DMS 273 (cell line): ENCODE measurements at regions not wholly inside any gene's neighbourhood (a gene's known extent, or its start where the extent isn't known, plus 50 kb on each side); places are given as distances from the start of the nearest gene placed in this dataset.

ENCODE experiments used
- DNase-seq: peaks from one replicate; lab custom pipeline; 2025; ENCODE audit not compliant: unreplicated experiment; lab: John Stamatoyannopoulos, UW

GRCh38 chr2:6791682-6792081 lies 74.0 kb downstream of the CMPK2 start:
- peak; percentile 24 for DNase-seq

DNA sequence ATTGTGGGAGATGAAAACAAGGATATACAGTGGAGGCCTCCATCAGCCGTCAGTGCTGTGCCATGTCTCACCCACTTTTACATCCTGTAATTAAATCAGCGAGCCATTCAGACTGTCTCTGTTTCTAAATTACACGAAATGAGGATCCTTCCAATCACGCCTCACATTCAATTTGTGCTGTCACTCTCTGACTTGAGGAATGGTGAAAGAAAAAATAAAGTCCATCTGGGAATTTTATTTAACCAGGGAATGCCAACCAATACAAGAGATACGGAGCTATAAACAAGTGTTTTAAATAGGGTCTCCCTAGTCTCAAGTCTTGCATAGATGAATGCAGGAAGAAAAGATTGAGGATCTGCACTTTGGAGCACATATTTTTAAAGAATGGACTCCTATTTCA lies 72.8 kb downstream of the CMPK2 start:
- DNase-seq, result no peak

DNA sequence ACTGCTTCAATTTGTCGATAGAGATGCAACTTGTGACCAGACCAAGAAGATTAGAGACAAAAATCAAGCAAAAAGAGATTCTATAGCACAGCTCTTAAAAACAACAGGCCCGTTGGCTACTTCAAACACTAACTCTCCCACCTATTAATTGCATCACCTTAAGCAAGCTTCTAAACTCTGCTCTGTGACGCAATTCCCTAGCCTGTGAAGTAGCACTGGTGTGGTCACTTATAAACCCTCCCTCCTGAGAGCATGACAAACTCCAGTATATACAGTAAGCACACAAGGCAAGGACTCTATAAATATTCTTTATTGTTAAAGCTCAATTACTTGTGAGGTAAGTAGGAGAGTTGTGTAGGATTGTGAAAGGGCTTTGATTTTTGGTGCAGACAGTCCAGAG lies 72.3 kb downstream of the CMPK2 start:
- no peak for DNase-seq

- no peak for DNase-seq
Measured at GRCh38 chr2:6793913-6794312, 71.8 kb downstream of the CMPK2 start.

DNA sequence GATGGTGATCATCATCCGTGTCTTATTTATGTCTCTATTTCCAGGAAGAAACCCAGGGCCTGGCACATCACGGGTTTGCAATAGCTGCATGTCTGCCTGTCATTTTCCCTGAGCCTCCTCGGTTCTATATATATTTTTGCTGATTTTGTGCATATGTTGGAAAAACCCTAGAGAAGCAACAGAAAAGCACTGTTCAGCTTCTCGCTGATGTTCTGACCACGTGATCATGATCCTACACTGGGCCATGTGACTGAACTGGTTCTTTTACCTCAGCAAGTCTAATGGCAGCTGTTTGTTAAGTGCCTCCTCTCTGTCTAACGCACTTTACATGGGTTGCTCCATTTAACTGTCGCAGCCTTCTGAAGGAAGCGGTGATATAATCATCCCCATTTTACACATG lies 71.3 kb downstream of the CMPK2 start:
- no peak for DNase-seq
